Skeletal muscle satellite cell (primary cell): ENCODE measurements at regions not wholly inside any gene's neighbourhood (a gene's known extent, or its start where the extent isn't known, plus 50 kb on each side); places are given as distances from the start of the nearest gene placed in this dataset.
"Not testable (repeated sequence)": the region's sequence is repeated elsewhere in the genome, so short reads cannot be mapped to it uniquely, and the experiment has no call there.

ENCODE experiments used
- H3K27me3 ChIP-seq: 2 replicates; pipeline ENCODE4 v1.7.0; 2013; ENCODE audit warnings: low read length; ENCODE audit not compliant: control insufficient read depth, insufficient read depth
- H3K36me3 ChIP-seq: 2 replicates; pipeline ENCODE4 v1.7.0; 2013; ENCODE audit warnings: mild to moderate bottlenecking, control low read depth, low read length; ENCODE audit not compliant: insufficient read depth
- H3K4me1 ChIP-seq: 2 replicates; pipeline ENCODE4 v1.7.0; 2013; ENCODE audit warnings: low read length; ENCODE audit not compliant: control insufficient read depth, insufficient read depth
- H3K4me2 ChIP-seq: 2 replicates; pipeline ENCODE4 v1.7.0; 2013; ENCODE audit warnings: mild to moderate bottlenecking, low read length
- H3K4me3 ChIP-seq: 2 replicates; pipeline ENCODE4 v1.7.0; 2013; ENCODE audit warnings: low read length
- H3K9ac ChIP-seq: 2 replicates; pipeline ENCODE4 v1.7.0; 2013; ENCODE audit warnings: mild to moderate bottlenecking, low read depth, low read length, moderate library complexity
- H3K9me3 ChIP-seq: replicated peaks from 2 replicates; pipeline ENCODE4 v1.7.0; 2013; ENCODE audit warnings: mild to moderate bottlenecking, control low read depth, low read length

DNA sequence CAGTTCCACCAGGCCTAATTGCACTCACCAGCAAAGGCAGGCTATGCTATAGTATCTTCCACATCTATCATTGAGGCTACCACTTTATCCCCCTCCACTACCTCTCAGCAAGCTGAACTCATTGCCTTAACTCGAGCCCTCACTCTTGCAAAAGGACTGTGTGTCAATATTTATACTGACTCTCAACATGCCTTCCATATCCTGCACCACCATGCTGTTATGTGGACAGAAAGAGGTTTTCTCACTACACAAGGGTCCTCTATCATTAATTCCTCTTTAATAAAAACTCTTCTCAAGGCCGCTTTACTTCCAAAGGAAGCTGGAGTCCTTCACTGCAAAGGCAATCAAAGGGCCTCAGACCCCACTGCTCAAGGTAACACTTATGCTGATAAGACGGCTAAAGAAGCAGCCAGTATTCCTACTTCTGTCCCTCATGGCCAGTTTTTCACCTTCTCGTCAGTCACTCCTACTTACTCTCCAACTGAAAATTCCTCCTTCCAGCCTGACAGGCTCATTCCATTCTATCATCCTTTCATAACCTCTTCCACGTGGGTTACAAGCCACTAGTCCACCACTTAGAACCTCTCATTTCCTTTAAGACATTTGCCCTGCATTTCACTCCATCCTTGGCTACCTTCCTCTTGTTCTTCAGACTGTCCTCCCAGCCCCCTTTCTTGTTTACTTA is 1110.9 kb upstream of the TMEM132C start:
- H3K4me1 ChIP-seq, H3K4me3 ChIP-seq, H3K27me3 ChIP-seq, H3K36me3 ChIP-seq, H3K9ac ChIP-seq, H3K4me2 ChIP-seq, H3K9me3 ChIP-seq: not testable (repeated sequence)

DNA sequence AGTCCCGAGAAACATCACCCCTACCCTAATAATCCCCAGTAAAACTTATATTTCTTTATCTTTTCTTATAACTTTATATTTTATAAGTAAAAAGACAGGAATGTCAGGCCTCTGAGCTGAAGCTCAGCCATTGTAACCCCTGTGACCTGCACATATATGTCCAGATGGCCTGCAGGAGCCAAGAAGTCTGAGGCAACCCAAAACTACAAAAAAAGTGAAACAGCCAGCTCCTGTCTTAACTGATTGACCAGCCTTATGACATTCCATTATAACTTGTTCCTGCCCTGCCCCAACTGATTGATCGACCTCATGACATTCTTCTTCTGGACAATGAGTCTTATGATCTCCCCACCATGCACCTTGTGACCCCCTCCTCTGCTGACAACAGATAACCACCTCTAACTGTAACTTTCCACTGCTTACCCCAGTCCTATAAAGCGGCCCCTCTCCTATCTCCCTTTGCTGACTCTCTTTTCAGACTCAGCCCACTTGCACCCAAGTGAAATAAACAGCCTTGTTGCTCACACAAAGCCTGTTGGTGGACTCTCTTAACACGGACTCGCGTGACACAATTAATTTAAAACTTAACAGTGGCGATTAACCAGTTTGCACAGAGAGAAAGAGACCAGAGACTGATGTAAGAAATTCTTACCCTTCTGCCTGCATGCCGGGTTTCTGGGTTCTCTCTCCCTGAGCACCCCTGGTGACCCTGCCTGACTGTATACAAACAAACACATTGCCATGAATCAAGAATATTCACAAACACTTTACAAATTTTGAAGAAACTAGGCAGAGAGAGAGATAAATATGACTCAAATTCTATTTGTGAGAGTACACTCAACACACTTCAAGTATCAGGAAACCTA is 1109.2 kb upstream of the TMEM132C start:
- H3K4me3 ChIP-seq, H3K4me2 ChIP-seq, H3K27me3 ChIP-seq, H3K36me3 ChIP-seq, H3K9ac ChIP-seq, H3K4me1 ChIP-seq, H3K9me3 ChIP-seq: not testable (repeated sequence)

DNA sequence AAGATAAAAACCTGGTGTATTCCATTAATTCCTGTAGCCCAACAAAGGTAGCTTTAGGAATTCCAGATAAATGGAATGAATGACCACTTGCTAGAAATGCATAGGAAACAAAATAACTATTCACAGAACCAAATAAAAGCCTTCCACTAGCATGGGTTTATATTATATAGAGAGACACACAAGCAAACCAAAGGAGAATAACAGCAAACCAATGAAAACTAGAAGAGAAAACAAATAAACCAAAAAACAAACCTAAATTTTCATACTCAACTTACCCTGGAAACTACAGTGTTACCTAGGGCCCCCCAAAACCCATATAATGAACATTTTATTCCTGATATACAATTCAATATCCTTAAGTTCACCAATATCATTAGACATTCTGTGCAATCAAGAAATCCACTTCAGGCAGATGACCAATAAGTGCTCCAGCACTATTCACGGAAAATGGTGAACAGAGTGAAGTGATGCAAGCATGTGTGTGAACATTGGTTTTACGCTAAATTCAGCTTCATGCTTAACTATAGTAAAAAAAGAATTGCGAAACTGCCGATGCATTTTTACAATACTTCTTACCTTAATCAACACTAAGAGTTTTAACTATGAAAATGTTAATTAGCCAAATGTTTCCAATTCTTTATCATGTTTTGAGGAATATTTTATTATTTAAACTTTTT is 1108.4 kb upstream of the TMEM132C start:
- H3K4me2 ChIP-seq: no peak overlapping the region
- H3K4me1 ChIP-seq: peaks cover 12% of the 10 kb centered on the region
- H3K4me3 ChIP-seq: no peak overlapping the region
- H3K9me3 ChIP-seq: no peaks in the 10 kb centered on the region
- no peak overlapping the region for H3K9ac ChIP-seq
- H3K27me3 ChIP-seq: no peaks in the 10 kb centered on the region
- no peaks in the 10 kb centered on the region for H3K36me3 ChIP-seq

DNA sequence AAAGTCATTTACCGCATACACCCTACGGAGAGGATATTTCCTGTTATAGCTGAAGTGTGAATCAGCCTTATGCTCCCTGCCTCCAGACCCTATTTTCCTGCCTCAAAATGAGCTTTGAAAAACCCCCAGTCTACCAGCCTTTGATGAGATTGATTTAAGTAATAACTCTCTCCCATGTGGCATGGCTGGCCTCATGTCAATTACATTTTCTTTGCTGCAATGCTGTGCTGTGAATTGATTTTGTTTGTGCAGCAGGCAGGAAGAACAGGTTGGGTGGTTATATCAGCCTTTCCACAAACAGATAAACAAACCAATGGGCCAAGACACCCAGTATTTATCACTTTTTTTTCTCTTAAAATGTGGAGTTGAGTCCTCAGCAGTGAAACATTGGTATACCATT is 1105.5 kb upstream of the TMEM132C start:
- H3K4me1 ChIP-seq: peaks cover 26% of the 10 kb centered on the region
- no peak overlapping the region for H3K4me3 ChIP-seq
- H3K9ac ChIP-seq: no peak overlapping the region
- H3K27me3 ChIP-seq: no peaks in the 10 kb centered on the region
- H3K4me2 ChIP-seq: no peak overlapping the region
- H3K36me3 ChIP-seq: no peaks in the 10 kb centered on the region
- H3K9me3 ChIP-seq: no peaks in the 10 kb centered on the region

DNA sequence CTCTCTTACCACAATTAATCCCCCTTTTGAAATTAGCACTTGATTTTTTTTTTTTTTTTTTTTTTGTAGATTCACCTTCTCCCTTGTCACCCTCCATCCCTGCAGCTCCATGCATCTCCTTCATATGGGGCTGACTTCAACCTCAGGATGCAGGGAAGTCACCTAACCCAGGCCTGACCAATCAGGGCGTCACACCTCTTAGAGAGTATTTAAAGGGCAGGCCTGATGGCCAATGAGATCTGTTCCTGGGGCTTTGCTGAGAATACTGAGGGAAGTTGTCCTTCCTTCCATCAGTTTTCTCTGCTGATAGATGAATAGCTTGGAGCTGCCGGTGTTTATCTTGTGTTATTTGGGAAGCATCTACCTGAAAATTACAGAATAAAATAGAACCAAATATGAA is 1104.7 kb upstream of the TMEM132C start:
- H3K27me3 ChIP-seq: no peaks in the 10 kb centered on the region
- no peak overlapping the region for H3K9ac ChIP-seq
- H3K9me3 ChIP-seq: no peaks in the 10 kb centered on the region
- no peak overlapping the region for H3K4me3 ChIP-seq
- no peaks in the 10 kb centered on the region for H3K36me3 ChIP-seq
- H3K4me2 ChIP-seq: no peak overlapping the region
- peaks cover 27% of the 10 kb centered on the region for H3K4me1 ChIP-seq

DNA sequence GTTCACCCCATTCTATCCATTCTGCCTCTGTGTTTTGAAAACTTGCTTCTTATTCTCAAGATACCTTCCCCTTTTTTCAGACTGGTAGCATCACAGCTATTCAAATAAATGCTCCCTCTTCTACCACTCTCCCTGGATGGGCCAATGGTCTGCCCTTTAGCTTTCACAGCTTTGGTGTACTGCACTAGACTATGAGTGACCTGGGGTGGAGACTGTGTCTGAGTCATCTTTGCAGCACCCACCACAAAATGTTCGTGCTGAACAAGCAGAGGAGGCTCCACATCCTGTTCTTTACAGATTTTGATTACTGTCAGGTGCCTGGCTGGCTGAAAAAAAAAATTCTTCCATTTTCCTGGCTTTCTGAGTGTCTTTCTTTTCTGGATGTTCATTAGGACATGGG is 1104.1 kb upstream of the TMEM132C start:
- no peaks in the 10 kb centered on the region for H3K36me3 ChIP-seq
- no peaks in the 10 kb centered on the region for H3K27me3 ChIP-seq
- H3K4me1 ChIP-seq: peaks cover 27% of the 10 kb centered on the region
- H3K4me2 ChIP-seq: peak overlapping the region; percentile 27
- no peaks in the 10 kb centered on the region for H3K9me3 ChIP-seq
- H3K9ac ChIP-seq: peak overlapping the region; percentile 66
- no peak overlapping the region for H3K4me3 ChIP-seq

DNA sequence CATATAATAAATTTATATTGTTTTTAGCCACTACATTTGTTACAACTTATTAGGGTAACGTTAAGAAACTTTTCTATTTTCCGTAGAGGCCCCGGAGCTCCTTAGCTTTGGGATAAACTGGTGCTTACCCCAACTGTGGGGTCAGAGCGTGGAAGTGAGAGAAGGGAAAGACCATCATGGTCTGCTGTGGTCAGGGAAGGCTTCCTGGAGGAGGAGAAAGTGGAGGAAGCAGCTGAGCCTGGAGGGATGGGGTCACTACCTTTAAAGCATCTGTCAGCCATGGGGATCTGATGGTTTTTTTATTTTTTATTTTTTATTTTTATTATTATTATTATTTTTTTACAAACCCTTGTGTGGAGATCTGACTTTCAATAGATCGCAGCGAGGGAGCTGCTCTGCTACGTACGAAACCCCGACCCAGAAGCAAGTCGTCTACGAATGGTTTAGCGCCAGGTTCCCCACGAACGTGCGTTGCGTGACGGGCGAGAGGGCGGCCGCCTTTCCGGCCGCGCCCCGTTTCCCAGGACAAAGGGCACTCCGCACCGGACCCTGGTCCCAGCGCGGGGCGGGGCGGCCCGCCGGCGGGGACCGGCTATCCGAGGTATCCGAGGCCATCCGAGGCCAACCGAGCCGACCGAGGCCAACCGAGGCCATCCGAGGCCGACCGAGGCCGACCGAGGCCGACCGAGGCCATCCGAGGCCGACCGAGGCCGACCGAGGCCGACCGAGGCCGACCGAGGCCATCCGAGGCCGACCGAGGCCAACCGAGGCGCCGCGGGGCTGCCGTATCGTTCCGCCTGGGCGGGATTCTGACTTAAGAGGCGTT is 1101.2 kb upstream of the TMEM132C start:
- Histone ChIP-seq H3K4me3 (peak overlapping the region; percentile 68), H3K4me1 (peaks cover 37% of the 10 kb centered on the region), H3K4me2 (peak overlapping the region; percentile 78)

DNA sequence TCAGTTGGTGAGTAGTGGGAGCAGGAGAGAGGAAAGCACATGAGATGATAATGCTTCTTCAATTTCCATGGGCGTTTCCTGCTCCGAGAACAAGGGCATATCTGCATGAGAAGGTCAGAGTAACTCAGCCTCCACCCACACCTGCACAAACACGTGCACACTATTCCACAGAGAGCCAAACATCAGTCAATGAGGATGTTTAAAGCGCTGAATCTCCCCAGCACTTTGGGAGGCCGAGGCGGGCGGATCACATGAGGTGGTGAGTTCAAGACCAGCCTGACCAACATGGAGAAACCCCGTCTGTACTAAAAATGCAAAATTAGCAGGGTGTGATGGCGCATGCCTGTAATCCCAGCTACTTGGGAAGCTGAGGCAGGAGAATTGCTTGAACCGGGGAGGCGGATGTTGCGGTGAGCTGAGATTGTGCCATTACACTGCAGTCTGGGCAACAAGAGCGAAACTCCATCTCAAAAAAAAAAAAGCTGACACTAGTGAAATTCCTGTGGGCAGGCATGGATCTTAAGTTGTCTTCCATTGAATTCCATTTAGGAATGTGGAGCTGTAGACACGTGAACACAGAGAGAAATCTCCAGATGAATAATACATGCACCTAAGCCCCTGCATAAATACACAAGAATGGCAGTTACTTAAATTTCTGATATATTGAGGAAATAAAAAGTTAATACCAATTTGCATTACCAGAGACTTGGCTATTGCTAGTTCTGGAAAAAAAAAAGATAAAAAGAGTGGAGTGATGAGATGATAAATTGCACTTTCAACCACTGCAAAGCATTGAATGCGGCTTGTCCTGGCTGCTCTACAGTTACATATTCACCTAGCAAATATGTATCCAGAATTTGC is 1097.4 kb upstream of the TMEM132C start:
- Histone ChIP-seq H3K27me3 (no peaks in the 10 kb centered on the region), H3K4me3 (no peak overlapping the region), H3K4me1 (peaks cover 23% of the 10 kb centered on the region), H3K9me3 (no peaks in the 10 kb centered on the region), H3K4me2 (no peak overlapping the region), H3K9ac (no peak overlapping the region), H3K36me3 (no peaks in the 10 kb centered on the region)

More for the DNA sequence above, 1101.2 kb upstream of the TMEM132C start:
- no peaks in the 10 kb centered on the region for H3K27me3 ChIP-seq
- no peaks in the 10 kb centered on the region for H3K9me3 ChIP-seq
- peak overlapping the region; percentile 82 for H3K9ac ChIP-seq
- H3K36me3 ChIP-seq: no peaks in the 10 kb centered on the region

DNA sequence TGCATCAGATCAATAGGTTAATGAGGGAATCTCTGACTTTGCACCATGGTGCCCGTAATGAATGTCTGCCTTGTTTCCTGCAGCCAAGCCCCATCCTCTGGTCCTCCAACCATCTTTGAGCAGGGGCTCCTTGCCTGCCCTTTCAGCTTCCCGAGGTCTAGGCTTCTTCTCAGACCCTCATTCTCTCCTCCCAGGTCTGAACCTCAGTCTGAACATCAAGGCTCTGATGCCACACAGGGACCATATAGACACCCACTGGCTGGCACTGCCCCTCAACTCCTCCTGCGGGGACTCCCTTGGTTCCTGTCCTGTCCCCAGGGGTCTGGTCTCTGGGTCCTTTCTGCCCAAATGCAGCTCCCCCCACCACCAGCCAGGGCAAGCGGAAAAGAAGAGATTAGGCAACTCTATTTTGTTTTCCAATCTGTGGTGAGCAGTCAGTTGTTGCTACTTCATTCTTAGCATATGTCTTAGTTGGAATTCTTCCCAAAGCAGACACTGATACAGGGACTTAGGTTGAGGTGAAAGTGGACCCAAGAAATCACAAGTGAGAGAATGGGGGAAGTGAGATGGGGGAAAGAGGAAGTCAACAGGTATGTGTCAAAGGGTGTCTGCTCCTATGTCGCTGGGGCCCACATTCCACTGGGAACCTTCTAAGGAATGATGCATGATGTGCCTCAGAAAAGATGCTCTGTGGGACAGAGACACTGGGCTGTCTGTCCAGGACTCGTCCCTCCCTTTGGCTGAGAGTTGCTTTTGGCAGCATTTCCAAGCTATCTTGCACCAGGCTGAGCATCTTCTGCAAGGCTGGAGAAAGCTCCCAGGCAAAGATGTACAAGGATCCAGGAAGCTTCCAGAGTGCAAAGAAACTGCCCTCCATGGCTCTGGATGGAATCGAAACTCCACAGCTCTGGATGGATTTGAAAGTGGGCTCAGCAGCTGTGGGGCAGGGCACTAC is 1096.5 kb upstream of the TMEM132C start:
- H3K27me3 ChIP-seq: no peaks in the 10 kb centered on the region
- H3K4me1 ChIP-seq: peaks cover 28% of the 10 kb centered on the region
- no peak overlapping the region for H3K9ac ChIP-seq
- no peaks in the 10 kb centered on the region for H3K36me3 ChIP-seq
- no peaks in the 10 kb centered on the region for H3K9me3 ChIP-seq
- H3K4me2 ChIP-seq: peak overlapping the region; percentile 38
- no peak overlapping the region for H3K4me3 ChIP-seq

DNA sequence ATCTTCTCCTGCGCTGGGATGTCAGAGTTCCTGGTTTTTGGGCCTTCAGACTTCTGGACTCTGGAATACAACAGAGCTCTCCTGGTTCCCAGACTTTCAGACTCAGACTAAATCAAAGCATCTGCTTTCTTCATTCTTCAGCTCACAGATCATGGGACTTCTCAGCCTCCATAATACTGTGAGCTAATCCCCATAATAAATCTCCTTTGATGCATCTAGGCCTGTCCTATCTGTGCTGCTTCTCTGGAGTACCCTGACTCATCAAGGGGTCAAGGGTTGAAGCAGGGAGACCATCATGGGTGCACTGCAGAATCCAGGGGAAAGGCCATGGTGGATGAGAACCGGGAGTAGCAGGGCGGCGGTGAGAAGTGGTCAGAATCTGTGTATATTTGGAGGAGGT is 1094.1 kb upstream of the TMEM132C start:
- peaks cover 21% of the 10 kb centered on the region for H3K4me1 ChIP-seq
- no peaks in the 10 kb centered on the region for H3K36me3 ChIP-seq
- H3K27me3 ChIP-seq: no peaks in the 10 kb centered on the region
- H3K9ac ChIP-seq: no peak overlapping the region
- H3K4me3 ChIP-seq: no peak overlapping the region
- H3K9me3 ChIP-seq: peaks cover 13% of the 10 kb centered on the region
- no peak overlapping the region for H3K4me2 ChIP-seq
